ENCODE measurements at regions not wholly inside any gene's neighbourhood (a gene's known extent, or its start where the extent isn't known, plus 50 kb on each side); places are given as distances from the start of the nearest gene placed in this dataset.

- DNase-seq (ENCODE audit: low read depth in 4 of 4, low spot score in 3 of 4) = no peak
These were observed 669.7 kb upstream of the RGMB start for GRCh38 chr5:98103807-98104206.

DNA sequence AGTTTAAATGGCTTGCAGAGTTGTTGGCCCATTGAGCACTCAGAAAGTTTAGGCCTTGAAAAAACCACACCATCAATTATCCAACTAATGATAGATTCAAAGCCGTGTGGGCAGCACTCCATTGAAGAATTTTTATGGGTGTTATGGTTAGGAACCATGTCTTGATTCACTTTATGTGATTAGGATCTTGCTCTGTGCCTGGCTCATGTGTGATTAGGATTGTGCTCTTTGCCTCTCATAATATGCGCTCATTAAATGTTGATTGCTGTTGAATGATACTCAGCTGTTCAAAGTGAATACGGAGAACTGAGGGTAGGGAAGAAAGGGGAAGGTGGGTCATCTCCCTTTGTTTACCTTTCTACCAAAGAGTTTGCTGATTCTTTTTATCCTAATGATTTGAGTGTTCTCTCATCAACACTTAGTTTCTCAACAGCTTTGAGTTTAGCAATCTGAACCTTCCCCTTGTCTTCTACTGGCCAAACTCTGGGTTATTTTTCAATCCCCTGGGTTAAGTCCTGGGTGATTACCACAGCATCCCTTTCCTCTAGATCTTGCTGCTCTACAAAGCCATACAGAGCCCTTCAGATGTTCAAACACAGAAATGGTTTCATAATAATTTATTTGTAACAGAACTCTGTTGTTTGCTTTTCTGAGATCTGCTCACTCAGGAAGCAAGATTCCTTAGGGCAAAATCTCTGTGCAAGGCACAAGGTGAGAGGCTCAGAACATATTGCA is 668.8 kb upstream of the RGMB start:
- DNase-seq (ENCODE audit: low read depth in 4 of 4, low spot score in 3 of 4) = no peak

DNA sequence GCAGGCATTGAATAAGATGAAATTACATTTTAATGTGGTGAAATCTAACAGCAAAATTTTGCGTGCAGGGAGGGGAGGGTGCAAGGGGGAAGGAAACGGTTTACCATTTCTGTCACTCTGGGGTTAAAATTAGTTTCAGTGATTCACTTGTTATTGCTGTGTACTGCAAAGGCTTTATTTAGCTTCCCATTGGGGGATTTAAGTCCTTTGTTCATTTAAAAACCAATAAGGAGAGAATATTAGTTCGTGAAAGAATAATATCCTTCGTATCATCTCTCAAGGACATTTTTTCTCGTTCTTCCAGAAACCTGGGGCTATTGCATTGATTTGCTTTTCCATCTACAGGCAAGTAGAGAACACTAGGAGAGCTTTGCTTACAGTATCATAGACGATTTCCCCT is 667.8 kb upstream of the RGMB start:
- DNase-seq (ENCODE audit: low read depth in 4 of 4, low spot score in 3 of 4) = no peak

DNA sequence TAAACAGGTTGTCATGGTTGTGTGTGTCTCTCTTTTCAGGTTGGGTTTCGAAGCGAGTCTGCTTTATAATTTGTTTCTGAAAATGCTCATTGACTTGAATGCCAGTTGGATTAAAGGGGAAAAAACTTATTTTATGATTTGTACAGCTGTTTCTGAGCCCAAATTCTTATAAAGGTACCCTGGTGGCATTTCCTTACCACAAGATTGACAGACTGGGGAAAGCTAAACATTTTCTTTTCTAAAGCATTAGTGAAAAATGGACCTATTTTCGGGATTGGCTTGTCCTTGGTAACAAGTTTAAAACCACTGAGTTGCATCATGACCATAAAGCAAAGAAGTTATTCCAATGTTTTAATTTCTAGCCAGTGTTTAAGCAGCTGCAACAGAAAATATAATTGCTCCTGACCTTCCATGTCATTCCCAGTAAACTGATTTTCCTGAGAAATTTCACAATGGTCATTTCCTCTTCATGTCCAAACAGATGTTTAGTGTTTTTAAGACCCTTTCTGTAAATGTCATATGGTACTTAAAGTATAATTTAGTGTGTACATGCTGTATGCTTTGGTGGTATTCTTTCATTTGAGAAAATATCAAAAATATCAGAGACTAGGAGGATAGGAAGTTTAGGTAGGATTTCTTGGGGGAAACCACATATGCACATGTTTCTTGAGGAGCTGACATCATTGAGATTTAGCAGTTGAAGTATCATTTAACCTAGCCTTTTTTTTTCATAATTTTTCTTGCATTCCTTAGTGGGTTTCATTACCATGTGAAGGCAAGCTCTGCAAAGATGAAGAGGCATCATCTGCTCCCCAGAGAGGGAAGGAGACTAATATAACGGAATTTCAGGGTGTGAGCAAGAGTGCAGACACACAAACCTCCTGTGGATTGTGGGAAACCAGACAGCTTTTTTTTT is 667.1 kb upstream of the RGMB start:
- no peak for DNase-seq (ENCODE audit: low read depth in 4 of 4, low spot score in 3 of 4)

GRCh38 chr5:98108497-98108896 is 665.0 kb upstream of the RGMB start:
- no peak for DNase-seq (ENCODE audit: low read depth in 4 of 4, low spot score in 3 of 4)

- DNase-seq (ENCODE audit: low read depth in 4 of 4, low spot score in 3 of 4) = no peak
These were observed 663.9 kb upstream of the RGMB start for GRCh38 chr5:98109561-98110006.

DNA sequence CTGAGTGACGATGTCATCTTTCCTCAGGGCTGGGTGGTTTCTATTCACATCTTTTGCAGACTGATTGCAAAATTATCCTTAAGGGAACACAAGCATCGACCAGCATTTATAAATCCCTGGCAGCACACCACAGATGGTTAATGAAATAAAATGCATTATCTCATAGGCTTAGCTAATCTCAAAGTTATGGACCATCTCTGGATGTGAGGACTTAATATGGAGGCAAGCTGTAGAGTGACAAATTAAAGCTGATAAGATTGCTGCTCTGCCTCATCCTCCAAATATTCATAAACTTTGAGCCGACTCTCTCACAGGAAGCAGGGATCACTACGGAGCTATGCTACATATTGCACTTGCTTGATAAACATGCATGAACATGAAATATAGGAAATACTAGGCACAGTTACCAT is 663.2 kb upstream of the RGMB start:
- DNase-seq (ENCODE audit: low read depth in 4 of 4, low spot score in 3 of 4) = no peak

DNA sequence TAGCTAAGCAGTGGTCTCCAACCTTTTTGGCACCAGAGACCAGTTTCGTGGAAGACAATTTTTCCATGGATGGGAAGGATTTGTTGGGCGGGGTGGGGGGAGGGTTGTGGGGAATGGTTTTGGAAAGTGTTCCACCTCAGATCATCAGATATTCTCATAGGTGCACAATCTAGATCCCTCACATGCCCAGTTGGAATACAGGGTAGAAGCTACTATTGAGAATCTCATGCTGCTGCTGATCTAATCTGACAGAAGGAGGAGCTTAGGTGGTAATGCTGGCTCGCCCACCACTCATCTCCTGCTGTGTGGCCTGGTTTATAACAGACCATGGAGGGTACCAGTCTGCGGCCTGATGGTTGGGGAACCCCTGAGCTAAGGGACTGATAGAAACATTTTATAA is 662.7 kb upstream of the RGMB start:
- no peak for DNase-seq (ENCODE audit: low read depth in 4 of 4, low spot score in 3 of 4)

GRCh38 chr5:98111686-98112085 is 661.8 kb upstream of the RGMB start:
- no peak for DNase-seq (ENCODE audit: low read depth in 4 of 4, low spot score in 3 of 4)

- no peak for DNase-seq (ENCODE audit: low read depth in 4 of 4, low spot score in 3 of 4)
These were observed 652.2 kb upstream of the RGMB start for GRCh38 chr5:98121036-98121936.

GRCh38 chr5:98128271-98128670 is 645.2 kb upstream of the RGMB start:
- no peak for DNase-seq (ENCODE audit: low read depth in 4 of 4, low spot score in 3 of 4)

DNA sequence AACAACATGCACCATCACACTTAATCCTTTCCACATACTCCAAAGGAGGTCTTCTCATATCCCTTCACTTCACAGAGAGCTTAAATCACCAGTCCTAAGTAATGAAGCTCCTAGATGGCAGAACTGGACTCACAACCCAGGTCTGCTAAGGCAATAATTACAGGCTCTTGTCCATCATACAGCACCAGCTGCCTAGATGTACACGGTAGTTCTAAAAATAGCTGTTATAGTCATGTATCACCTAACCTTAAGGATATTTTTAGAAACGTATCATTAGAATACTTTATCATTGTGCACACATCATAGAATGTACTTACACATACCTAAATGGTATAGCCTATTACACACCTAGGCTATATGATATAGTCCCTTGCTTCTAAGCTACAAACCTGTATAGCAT is 644.6 kb upstream of the RGMB start:
- no peak for DNase-seq (ENCODE audit: low read depth in 4 of 4, low spot score in 3 of 4)

GRCh38 chr5:98130261-98131035 is 643.0 kb upstream of the RGMB start:
- no peak for DNase-seq (ENCODE audit: low read depth in 4 of 4, low spot score in 3 of 4)

DNA sequence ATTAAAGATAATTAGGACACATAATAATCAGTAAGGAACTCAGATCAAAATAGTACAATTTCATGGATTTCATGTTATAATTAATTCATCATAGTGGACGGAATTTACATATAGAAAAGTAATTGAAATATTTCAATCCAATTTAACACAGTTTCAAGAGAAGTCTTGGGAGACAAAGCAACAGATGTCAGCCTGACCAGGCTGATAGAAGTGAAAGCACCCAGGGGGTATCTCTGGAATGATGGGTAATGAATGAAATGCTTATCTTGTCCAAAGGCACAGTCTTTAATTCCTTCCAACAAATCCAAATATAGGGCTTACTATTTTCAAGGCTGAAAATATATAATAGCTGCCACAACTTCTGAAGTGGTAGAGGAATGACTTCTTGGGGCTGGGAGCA is 629.3 kb upstream of the RGMB start:
- no peak for DNase-seq (ENCODE audit: low read depth in 4 of 4, low spot score in 3 of 4)

- DNase-seq (ENCODE audit: low read depth in 4 of 4, low spot score in 3 of 4) = no peak
These were observed 628.8 kb upstream of the RGMB start for GRCh38 chr5:98144710-98145109.

- DNase-seq (ENCODE audit: low read depth in 4 of 4, low spot score in 3 of 4) = no peak
These were observed 616.1 kb upstream of the RGMB start for GRCh38 chr5:98157368-98157767.

DNA sequence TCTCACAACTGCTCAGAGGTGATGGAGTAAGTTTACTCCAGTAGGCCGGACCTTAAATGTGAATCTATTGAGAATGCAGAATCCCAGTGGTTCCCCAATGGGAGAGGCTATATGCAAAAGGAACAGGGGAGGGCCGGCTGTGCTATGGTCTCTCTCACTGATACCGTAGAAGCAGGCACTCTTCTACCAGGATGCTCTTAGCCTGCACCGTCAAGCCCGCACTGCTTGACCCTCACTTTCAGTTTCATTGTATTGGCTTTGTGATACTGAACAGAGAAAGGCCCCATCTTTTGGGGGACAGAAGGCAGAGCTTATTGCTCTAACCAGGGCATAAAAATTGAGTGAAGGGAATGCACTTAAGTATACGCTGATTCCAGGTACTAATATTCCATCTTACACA is 615.0 kb upstream of the RGMB start:
- no peak for DNase-seq (ENCODE audit: low read depth in 4 of 4, low spot score in 3 of 4)

DNA sequence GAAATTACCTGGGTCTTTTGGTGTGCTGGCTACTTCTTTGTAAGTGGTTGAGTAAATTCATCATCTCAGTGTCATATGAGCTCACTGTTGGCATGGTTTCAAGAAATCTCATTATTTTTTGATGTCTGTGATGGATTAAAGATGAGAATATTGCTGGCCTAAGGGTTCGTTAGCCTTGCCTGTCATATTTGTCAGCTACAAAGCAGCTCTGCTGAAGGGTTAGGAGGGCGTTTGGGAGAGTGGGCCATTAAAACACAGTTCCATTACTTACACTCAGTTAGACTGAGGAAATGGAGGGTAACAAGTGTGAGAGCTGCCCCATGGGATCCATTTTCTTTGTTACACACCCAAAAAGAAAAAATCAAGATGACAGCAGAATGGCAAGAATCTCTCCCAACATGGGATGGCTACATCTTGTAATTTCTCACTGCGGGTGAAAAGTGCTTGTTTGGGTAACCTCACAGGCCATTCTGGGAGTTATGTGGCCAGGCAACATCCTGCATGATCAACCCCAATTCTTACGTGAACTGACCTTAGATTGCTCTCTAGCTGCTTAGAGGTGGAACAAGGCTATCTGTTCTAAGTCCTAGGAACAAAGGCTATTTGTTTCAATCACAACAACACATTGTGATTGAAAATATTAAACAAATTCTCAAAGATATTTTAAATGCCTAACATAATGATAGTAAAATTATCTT is 609.5 kb upstream of the RGMB start:
- no peak for DNase-seq (ENCODE audit: low read depth in 4 of 4, low spot score in 3 of 4)

DNA sequence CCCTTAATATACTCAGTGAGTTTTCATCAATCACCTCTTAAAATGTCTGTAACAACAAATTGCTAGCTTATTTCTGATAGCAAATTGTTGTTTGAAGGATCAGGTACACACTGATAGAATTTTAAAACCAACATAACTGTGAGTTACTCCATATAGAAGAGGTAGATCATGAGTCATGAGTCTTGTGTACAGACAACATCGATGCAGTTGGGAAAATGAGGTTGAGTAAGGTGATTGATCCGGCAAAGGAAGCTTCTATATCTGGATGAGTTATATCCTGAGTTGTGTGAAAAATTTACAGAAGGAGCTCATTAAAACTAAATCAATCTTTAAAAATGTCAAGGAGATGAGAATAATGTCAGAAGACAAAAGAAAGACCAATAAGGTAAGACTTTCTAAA is 604.6 kb upstream of the RGMB start:
- DNase-seq (ENCODE audit: low read depth in 4 of 4, low spot score in 3 of 4) = no peak

DNA sequence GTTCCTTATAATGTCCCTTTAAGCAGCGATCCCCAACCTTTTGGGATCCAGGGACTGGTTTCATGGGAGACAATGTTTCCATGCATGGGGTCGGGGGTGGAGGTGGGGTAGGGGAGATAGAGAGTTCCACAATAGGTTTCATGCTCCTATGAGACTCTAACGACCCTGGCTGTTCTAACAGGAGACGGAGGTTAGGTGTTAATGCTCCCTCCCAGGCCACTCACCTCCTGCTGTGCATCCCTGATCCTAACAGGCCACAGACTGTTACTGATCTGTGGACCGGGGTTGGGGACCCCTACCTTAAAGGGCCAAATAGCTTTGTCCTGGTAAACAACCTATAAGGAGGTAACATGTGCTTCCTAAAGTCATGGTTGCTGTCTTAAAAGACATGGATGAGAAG is 602.5 kb upstream of the RGMB start:
- DNase-seq (ENCODE audit: low read depth in 4 of 4, low spot score in 3 of 4) = no peak

Measured in left renal pelvis (tissue), 4 donors.